Skin of body (tissue), 1 donor: ENCODE measurements at regions not wholly inside any gene's neighbourhood (a gene's known extent, or its start where the extent isn't known, plus 50 kb on each side); places are given as distances from the start of the nearest gene placed in this dataset.

Source experiments
- DNase-seq: peaks from one replicate; lab custom pipeline; 2025; lab: John Stamatoyannopoulos, UW

GRCh38 chr13:34411894-34412293 lies 530.2 kb upstream of the NBEA start:
- no peak for DNase-seq

DNA sequence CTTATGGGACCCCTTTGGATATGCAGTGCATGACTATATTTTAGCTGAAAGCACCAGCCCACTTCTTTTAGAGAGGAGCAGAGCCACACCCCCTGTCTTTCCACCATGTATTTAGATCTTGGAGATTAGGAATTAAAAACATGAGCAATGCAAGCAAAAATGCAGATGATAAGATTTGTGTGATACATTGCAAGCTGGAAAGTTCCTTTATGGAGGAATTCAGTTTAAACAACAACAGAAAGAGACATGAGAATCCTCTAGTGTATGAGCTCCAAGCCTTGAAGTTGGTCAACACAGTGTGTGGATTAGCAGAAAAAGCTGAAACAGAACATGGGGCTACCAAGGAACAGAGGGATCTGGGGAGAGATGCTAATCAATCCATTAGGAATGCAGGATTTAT lies 529.8 kb upstream of the NBEA start:
- peak; percentile 18 for DNase-seq

GRCh38 chr13:34412817-34413375 lies 529.2 kb upstream of the NBEA start:
- DNase-seq: no peak

GRCh38 chr13:34413538-34414210 lies 528.4 kb upstream of the NBEA start:
- DNase-seq: no peak

- DNase-seq: no peak
Observed at GRCh38 chr13:34414616-34415015, 527.5 kb upstream of the NBEA start.

DNA sequence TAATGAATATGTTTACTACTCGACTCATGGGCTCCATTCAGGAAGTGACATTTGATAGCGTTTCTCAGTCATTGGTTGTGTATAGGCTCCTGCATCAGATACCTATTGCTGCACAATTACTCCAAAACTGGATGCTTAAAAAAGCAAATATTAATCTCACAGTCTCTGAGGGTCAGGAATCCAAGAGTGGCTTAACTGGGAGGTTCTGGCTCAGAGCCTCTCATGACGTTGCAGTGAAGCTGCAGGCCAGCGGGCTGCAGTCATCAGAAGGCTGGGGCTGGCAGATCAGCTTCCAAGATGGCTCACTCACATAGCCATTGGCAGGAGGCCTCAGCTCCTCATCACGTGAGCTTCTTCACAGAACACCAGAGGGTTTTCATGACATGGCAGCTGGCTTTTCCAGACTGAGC lies 525.1 kb upstream of the NBEA start:
- DNase-seq: peak; percentile 10

DNA sequence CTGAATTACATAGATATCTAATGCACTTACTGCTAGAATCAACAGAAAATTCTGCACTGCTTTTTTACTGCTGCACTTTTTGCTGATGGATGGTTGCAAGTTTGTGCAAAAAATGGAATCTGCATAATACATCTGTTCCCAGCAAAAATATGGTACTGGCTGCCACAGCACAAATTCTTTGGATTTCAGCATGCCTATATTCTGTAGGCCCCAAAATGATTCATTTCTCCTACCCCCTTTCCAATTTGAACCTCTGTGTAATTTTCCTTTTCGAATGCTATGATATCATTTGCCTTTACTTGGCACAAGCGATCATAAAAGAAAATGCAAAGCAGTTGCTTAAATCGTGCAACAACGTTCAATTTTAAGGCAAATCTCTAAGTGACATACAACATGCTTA lies 524.2 kb upstream of the NBEA start:
- DNase-seq: peak; percentile 52

DNA sequence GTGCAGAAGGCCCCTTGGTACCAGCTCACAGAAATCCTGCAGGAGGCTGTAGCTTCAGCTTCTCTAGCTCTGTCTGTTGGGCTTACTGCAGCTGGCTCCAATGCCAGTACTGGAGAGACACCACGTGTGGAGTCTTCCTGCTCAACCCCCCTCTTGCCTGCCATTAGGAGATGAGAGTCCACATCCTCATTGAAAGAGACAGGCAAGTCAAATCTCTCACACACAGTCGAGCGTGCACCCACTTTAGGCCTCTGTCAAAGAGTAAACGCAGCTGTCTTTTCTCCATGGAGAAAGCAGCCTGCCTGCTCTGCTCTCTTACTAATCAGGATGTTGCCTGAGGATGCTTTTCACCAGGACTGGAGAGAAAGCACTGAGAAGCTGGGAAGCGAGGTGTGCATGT lies 523.0 kb upstream of the NBEA start:
- no peak for DNase-seq

GRCh38 chr13:34419755-34420154 lies 522.3 kb upstream of the NBEA start:
- DNase-seq: no peak

GRCh38 chr13:34420702-34421346 lies 521.2 kb upstream of the NBEA start:
- no peak for DNase-seq

GRCh38 chr13:34421347-34421719 lies 520.7 kb upstream of the NBEA start:
- DNase-seq: no peak

DNA sequence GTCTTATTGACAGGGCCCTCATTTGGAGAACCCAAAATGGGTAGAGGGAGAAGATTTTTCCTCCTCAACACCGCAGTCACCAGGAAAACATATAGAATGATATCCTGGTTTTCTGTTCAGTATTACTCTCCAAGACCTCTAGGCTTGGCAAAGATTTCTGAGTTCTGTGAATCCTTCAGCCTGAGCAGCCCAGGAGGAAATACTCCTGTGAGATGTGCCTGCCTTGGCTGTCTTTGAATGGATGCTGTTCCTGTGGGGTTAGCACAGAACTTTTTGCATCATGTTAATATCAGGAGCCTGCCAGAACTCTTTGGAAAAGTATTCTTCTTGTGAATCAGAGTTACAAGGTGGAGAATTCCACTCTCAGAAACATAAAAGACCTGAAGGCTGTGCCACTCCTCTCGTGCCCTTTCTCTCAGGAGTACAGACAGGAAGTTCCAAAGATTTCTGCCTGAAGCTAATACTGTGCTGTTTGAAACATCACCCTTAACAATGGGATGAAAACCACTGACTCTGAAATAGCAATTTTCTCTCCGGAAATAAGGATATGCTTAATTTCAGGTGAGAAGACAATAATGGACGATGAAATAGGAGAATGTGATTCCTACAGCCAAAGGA lies 520.1 kb upstream of the NBEA start:
- DNase-seq: no peak

GRCh38 chr13:34422956-34423355 lies 519.1 kb upstream of the NBEA start:
- no peak for DNase-seq

- no peak for DNase-seq
Observed at GRCh38 chr13:34425327-34425949, 516.6 kb upstream of the NBEA start.

DNA sequence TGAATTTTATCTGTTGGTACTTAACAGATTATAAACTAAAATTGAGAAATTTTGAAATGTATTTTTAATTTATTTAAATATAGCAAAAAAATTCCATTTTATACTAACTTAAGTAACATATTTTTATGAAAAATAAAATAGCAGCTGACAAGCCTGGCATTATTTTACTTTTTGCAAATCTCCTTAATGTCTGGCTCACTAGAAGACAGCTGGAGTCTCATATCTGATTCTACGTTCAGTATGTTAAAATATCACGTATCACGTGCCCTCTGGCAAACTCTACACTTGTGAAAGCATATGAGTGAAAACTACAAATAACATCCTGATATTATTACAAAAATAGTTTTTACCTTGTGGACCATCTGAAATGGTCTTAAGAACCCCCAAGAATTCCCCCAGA lies 513.2 kb upstream of the NBEA start:
- no peak for DNase-seq

- no peak for DNase-seq
Observed at GRCh38 chr13:34430294-34430693, 511.8 kb upstream of the NBEA start.

DNA sequence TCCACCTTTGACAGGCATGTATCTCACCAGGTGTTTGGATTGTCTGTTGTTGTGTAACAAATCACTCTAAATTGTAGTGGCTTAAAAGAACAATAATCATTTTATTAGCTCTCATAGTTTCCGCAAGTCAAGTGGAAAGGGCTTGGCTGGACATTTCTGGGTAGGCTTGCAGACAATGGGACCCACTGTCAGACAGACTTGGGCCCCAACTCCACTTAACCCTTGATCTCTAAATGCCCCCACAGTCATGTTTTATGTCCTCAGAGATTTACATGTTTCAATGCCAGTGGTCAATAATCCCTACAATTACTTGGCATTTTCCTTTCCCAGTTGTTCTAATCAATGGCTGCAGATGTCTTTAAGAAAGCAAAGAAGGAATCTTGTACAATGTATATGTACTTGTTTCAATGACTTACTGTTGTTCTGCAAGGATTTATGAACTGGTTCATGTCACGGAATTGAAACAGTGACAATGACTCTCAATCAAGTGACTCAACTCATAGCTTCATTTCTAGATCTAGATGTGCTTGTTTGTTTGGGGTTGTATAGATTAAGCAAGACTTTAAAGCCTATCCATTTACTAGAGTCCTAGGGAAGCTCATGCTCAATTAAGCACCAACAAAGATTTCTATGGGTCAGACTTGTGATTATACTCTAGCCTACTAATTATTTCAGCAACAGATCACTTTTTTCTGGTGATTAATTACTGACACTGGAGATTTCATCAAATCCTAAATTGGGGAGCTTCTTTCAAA lies 510.1 kb upstream of the NBEA start:
- no peak for DNase-seq

DNA sequence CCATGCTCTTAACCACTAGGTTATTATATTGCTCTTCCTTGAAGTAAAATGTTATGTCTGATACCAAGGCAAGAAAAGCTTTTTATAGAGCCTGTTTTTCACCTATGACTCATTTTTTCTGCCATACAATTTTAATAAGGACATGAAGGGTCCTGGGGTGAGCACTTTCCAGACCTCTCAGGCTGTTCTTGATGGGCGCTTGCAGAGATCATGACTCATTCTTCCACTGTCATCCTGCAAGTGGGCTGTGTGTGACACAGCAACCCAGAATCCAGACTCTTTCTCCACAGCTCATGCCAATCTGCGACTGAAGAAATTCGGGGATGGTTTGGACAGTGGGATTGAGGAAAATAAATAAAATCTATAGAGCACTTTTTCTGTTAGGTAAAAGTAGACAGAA lies 506.7 kb upstream of the NBEA start:
- no peak for DNase-seq

DNA sequence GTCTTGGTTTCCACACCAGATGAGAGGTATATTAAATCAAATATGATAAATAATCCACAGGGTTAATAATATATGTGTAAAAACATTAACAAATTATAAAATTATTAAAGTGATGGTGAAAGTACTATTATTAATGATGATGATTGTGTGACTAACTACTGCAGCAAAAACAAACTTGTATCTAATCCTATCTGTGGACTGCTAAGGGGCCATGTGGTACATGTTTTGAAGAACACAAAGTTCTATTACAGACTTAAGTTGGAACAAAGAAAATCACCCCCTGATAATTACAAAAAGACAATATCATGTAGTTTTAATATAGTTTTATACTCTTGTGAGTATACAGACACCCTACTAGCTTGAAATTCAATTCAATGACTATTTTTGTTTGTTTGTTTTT lies 504.2 kb upstream of the NBEA start:
- no peak for DNase-seq

- DNase-seq: no peak
Observed at GRCh38 chr13:34452831-34453230, 489.2 kb upstream of the NBEA start.
